ENCODE measurements at regions not wholly inside any gene's neighbourhood (a gene's known extent, or its start where the extent isn't known, plus 50 kb on each side); places are given as distances from the start of the nearest gene placed in this dataset.

DNA sequence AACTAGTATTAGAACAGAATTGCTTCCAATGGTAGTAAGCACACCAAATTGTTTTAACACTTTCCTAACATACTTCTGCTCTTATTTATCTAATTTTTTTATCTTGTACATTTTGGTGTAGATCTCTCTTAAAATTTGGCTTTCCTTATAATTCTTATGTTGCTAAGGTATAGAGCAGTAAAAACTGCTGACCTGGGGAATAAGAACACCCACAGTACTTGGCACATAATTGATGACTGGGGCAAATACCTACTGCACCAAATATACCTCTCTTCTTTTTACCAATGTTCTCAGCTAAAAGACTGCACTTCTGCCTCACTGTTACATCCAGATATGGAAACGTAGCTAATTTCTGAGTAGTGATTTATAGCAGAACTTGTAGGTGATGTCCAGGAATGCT, 642.2 kb downstream of the LIG4 start:
- no peak for TF ChIP-seq ZNF565 (CRISPR knock-in tag; conservative IDR thresholded peaks at IDR 0.05; ENCODE audit: low read depth)
- TF ChIP-seq OSR1 (CRISPR knock-in tag; IDR thresholded peaks at IDR 0.05): no peak
- no peak for TF ChIP-seq PATZ1 (CRISPR knock-in tag; IDR thresholded peaks at IDR 0.05; ENCODE audit: borderline replicate concordance)
- TF ChIP-seq TOX (CRISPR knock-in tag; IDR thresholded peaks at IDR 0.05; ENCODE audit: borderline replicate concordance): no peak
- TF ChIP-seq GLIS3 (CRISPR knock-in tag; IDR thresholded peaks at IDR 0.05): no peak
- no peak for TF ChIP-seq RARB (CRISPR knock-in tag; IDR thresholded peaks at IDR 0.05)
- no peak for TF ChIP-seq ZFP3 (CRISPR knock-in tag; IDR thresholded peaks at IDR 0.05)
- no peak for TF ChIP-seq ESRRG (CRISPR knock-in tag; IDR thresholded peaks at IDR 0.05)
- TF ChIP-seq BACH2 (CRISPR knock-in tag; IDR thresholded peaks at IDR 0.05; ENCODE audit: borderline replicate concordance): no peak
- TF ChIP-seq ARNTL (CRISPR knock-in tag; IDR thresholded peaks at IDR 0.05; ENCODE audit: borderline replicate concordance, low read depth): no peak
- no peak for TF ChIP-seq TCF4 (CRISPR knock-in tag; IDR thresholded peaks at IDR 0.05; ENCODE audit: borderline replicate concordance)
- no peak for TF ChIP-seq ZFP30 (CRISPR knock-in tag; IDR thresholded peaks at IDR 0.05)
